IMR-90 (cell line): ENCODE measurements at regions not wholly inside any gene's neighbourhood (a gene's known extent, or its start where the extent isn't known, plus 50 kb on each side); places are given as distances from the start of the nearest gene placed in this dataset.

Experiments
- ATAC-seq: fragments of 200-7000 bp; cut with Tn5 transposase; 2 replicates; pipeline ENCODE4 v1.9.1; 2020; ENCODE audit warnings: low read depth, mild to moderate bottlenecking, moderate library complexity
- BruUV-seq: library from RNA; stranded (reverse); fragments of 400-500 nt; replicated peaks from 2 replicates; lab custom pipeline; 2021; lab: Mats Ljungman, UMichigan
- CTCF ChIA-PET: fragments of 300-600 bp; formaldehyde crosslinking; extraction: SDS; loops from one replicate; lab custom pipeline; 2021; ENCODE audit warnings: antibody characterized with exemption; lab: Yijun Ruan, JAX
- POLR2A ChIA-PET: fragments of 300-600 bp; sonication (Branson Sonifier 250); formaldehyde crosslinking; loops from one replicate; lab custom pipeline; 2022; ENCODE audit warnings: antibody characterized with exemption; ENCODE audit not compliant: unreplicated experiment; lab: Charles Lee
- DNase-seq: peaks from one replicate; pipeline ENCODE4 v3.0.0; 2013
- H2AFZ ChIP-seq: replicated peaks from 2 replicates; pipeline ENCODE3; 2013; ENCODE audit warnings: low read length, mild to moderate bottlenecking; ENCODE audit not compliant: poor library complexity
- H2AK5ac ChIP-seq: 2 replicates; pipeline ENCODE4 v1.6.1; 2013; ENCODE audit warnings: low read depth, low read length, inconsistent platforms
- H2AK9ac ChIP-seq: replicated peaks from 2 replicates; pipeline ENCODE3; 2013; ENCODE audit warnings: mild to moderate bottlenecking, low read depth, low read length, moderate library complexity; ENCODE audit not compliant: poor library complexity
- H2BK120ac ChIP-seq: 2 replicates; pipeline ENCODE4 v1.6.1; 2013; ENCODE audit warnings: low read depth, low read length, inconsistent platforms
- H2BK15ac ChIP-seq: 3 replicates; pipeline ENCODE4 v1.6.1; 2013; ENCODE audit warnings: low read depth, low read length, inconsistent platforms
- H2BK20ac ChIP-seq: 2 replicates; pipeline ENCODE4 v1.6.1; 2013; ENCODE audit warnings: low read depth, mild to moderate bottlenecking, inconsistent platforms, low read length, moderate library complexity
- H2BK5ac ChIP-seq: 2 replicates; pipeline ENCODE4 v1.6.1; 2013; ENCODE audit warnings: mild to moderate bottlenecking, low read depth, low read length, inconsistent platforms; ENCODE audit not compliant: poor library complexity, severe bottlenecking
- H3K14ac ChIP-seq: replicated peaks from 2 replicates; pipeline ENCODE4 v1.6.1; 2013; ENCODE audit warnings: low read depth, low read length, inconsistent platforms
- H3K18ac ChIP-seq: 2 replicates; pipeline ENCODE4 v1.6.1; 2013; ENCODE audit warnings: low read depth, low read length, control low read depth
- H3K23ac ChIP-seq: 2 replicates; pipeline ENCODE4 v1.6.1; 2013; ENCODE audit warnings: low read depth, low read length, inconsistent platforms
- H3K27ac ChIP-seq: 2 replicates; pipeline ENCODE4 v1.5.1; 2013; ENCODE audit warnings: mild to moderate bottlenecking, control low read depth, low read length; ENCODE audit not compliant: insufficient read depth
- H3K27me3 ChIP-seq: 2 replicates; pipeline ENCODE4 v1.6.1; 2013; ENCODE audit warnings: low read length; ENCODE audit not compliant: control insufficient read depth, insufficient read depth
- H3K36me3 ChIP-seq: 2 replicates; pipeline ENCODE4 v1.6.1; 2013; ENCODE audit warnings: low read length, mixed read lengths; ENCODE audit not compliant: control insufficient read depth, insufficient read depth
- H3K4ac ChIP-seq: 2 replicates; pipeline ENCODE4 v1.6.1; 2013; ENCODE audit warnings: low read depth, low read length, inconsistent platforms
- H3K4me1 ChIP-seq: 2 replicates; pipeline ENCODE4 v1.6.1; 2013; ENCODE audit warnings: low read length, mixed read lengths; ENCODE audit not compliant: control insufficient read depth, insufficient read depth
- H3K4me2 ChIP-seq: 2 replicates; pipeline ENCODE4 v1.6.1; 2013; ENCODE audit warnings: low read depth, mild to moderate bottlenecking, control low read depth, low read length, moderate library complexity
- H3K4me3 ChIP-seq: 2 replicates; pipeline ENCODE4 v1.5.1; 2013; ENCODE audit warnings: low read depth, mild to moderate bottlenecking, control low read depth, low read length, moderate library complexity; ENCODE audit not compliant: insufficient read depth
- H3K56ac ChIP-seq: 2 replicates; pipeline ENCODE4 v1.6.1; 2013; ENCODE audit warnings: low read length, inconsistent platforms; ENCODE audit not compliant: insufficient read depth; ENCODE audit errors: extremely low read depth
- H3K79me1 ChIP-seq, 2 experiments: 2 replicates each; pipeline ENCODE4 v1.6.1; 2013; ENCODE audit warnings: low read length in 2 of 2, inconsistent platforms in 1 of 2, low read depth in 1 of 2
- H3K9ac ChIP-seq: 2 replicates; pipeline ENCODE4 v1.6.1; 2013; ENCODE audit warnings: low read depth, low read length, control low read depth
- H3K9me1 ChIP-seq: 2 replicates; pipeline ENCODE4 v1.6.1; 2013; ENCODE audit warnings: low read length, inconsistent platforms; ENCODE audit not compliant: insufficient read depth
- H3K9me3 ChIP-seq: 2 replicates; pipeline ENCODE4 v1.6.1; 2013; ENCODE audit warnings: low read length; ENCODE audit not compliant: control insufficient read depth, insufficient read depth
- H4K20me1 ChIP-seq: 2 replicates; pipeline ENCODE4 v1.6.1; 2013; ENCODE audit warnings: low read length, inconsistent platforms; ENCODE audit not compliant: insufficient read depth
- H4K5ac ChIP-seq: 2 replicates; pipeline ENCODE4 v1.6.1; 2013; ENCODE audit warnings: mild to moderate bottlenecking, low read depth, low read length, control low read depth
- H4K8ac ChIP-seq, 2 experiments: 2 replicates each; pipeline ENCODE4 v1.6.1; 2013; ENCODE audit warnings: low read depth in 2 of 2, low read length in 2 of 2, control low read depth in 1 of 2, inconsistent platforms in 1 of 2
- H4K91ac ChIP-seq: 2 replicates; pipeline ENCODE4 v1.6.1; 2013; ENCODE audit warnings: low read depth, low read length, inconsistent platforms; ENCODE audit not compliant: insufficient read depth
- BHLHE40 ChIP-seq: fragments of 150-350 bp; IDR thresholded peaks from 2 replicates; pipeline ENCODE4 v1.6.1; 2016; ENCODE audit warnings: mild to moderate bottlenecking, low read depth, low read length
- CEBPB ChIP-seq: IDR thresholded peaks from 2 replicates; pipeline ENCODE4 v1.6.1; 2012; ENCODE audit warnings: low read depth, low read length, improper control_type of control experiment
- CHD1 ChIP-seq: IDR thresholded peaks from 2 replicates; pipeline ENCODE4 v1.6.1; 2012; ENCODE audit warnings: low read depth, low read length, improper control_type of control experiment
- FOS ChIP-seq: fragments of 150-350 bp; IDR thresholded peaks from 2 replicates; pipeline ENCODE4 v1.6.1; 2016; ENCODE audit warnings: low read depth, low read length
- MAFK ChIP-seq: IDR thresholded peaks from 2 replicates; pipeline ENCODE4 v1.6.1; 2012; ENCODE audit warnings: low read depth, low read length, improper control_type of control experiment
- MAZ ChIP-seq: IDR thresholded peaks from 2 replicates; pipeline ENCODE4 v1.6.1; 2012; ENCODE audit warnings: low read depth, mild to moderate bottlenecking, low read length, improper control_type of control experiment, moderate library complexity, borderline replicate concordance
- NFE2L2 ChIP-seq: fragments of 150-350 bp; IDR thresholded peaks from 2 replicates; pipeline ENCODE4 v1.6.1; 2016; ENCODE audit warnings: low read depth, mild to moderate bottlenecking, low read length
- RAD21 ChIP-seq: IDR thresholded peaks from 2 replicates; pipeline ENCODE4 v1.6.1; 2012; ENCODE audit warnings: low read length, improper control_type of control experiment
- RCOR1 ChIP-seq: IDR thresholded peaks from 2 replicates; pipeline ENCODE4 v1.6.1; 2012; ENCODE audit warnings: mild to moderate bottlenecking, low read length, improper control_type of control experiment; ENCODE audit not compliant: insufficient replicate concordance
- RFX5 ChIP-seq: IDR thresholded peaks from 2 replicates; pipeline ENCODE4 v1.8.0; 2012; ENCODE audit warnings: low read depth, mild to moderate bottlenecking, low read length, moderate library complexity
- SMC3 ChIP-seq: fragments of 150-350 bp; IDR thresholded peaks from 2 replicates; pipeline ENCODE4 v1.6.1; 2016; ENCODE audit warnings: low read depth, mild to moderate bottlenecking, antibody characterized with exemption, low read length, moderate library complexity
- WGBS, 2 experiments: methylation state at CpG; one replicate each; pipeline versions ENCODE4 v1.1.5 to v1.1.7; 2013; ENCODE audit warnings: missing lambda C conversion rate in 2 of 2; ENCODE audit not compliant: insufficient read length in 1 of 2; ENCODE audit errors: extremely low coverage in 2 of 2; 5-methylcytosine and 5-hydroxymethylcytosine counted together
- dilution Hi-C: fragments of 300-500 bp; cut with HindIII; formaldehyde crosslinking; loops from one replicate; pipeline ENCODE4 v1.14.3; 2018; ENCODE audit warnings: low sequenced_read_pairs; ENCODE audit not compliant: unreplicated experiment
- in situ Hi-C: fragments of 300-500 bp; cut with MboI; formaldehyde crosslinking; loops from 3 replicates; pipeline ENCODE4 v1.14.3; 2019; ENCODE audit warnings: low sequenced_read_pairs, inconsistent platforms, mixed read lengths
- intact Hi-C: fragments of 100-400 bp; cut with micrococcal nuclease; formaldehyde crosslinking; loops from 2 replicates; pipeline ENCODE4 v1.10.0; 2022
- TF ChIP-seq, protein P1 (sequence below): fragments of 150-350 bp; IDR thresholded peaks from 2 replicates; pipeline ENCODE4 v1.6.1; 2017; ENCODE audit warnings: mild to moderate bottlenecking, antibody characterized with exemption, low read length, low read depth

DNA sequence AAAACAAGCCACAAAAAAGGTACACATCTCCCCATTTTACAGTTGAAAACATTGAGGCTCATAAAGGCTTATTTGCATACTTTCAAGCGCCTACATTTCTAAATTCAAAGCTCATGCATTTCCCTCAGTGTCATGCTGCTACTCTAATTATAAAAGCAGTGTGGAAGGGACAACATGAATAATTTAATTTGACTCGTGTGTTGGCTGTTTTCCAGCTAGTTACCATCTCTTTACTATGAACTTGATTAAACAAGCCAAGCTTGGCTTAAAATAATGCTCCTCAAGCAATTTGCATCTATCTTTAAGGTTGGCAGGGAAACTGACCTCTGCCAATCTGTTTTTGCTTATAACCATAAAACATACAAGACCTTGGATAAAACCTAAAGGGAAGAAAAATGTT, 252.5 kb upstream of the NEIL3 start:
- no peak for DNase-seq
- ChIA-PET CTCF (interaction anchor here (3.6 kb wide), 1 partner anchor 10 kb away, joined by 18 read pairs; no protein-coding TSS in a partner anchor), POLR2A (no interaction called here)
- Histone ChIP-seq H2BK120ac (no peak overlapping the region), H3K9ac (no peak overlapping the region), H4K8ac (no peak overlapping the region), H2AFZ (no peak overlapping the region), H3K4me3 (no peak overlapping the region), H2BK5ac (no peak overlapping the region), H3K18ac (no peak overlapping the region), H3K27ac (no peak overlapping the region), H3K79me1 (no peaks in the 10 kb centered on the region), H3K4ac (no peak overlapping the region), H2AK9ac (no peak overlapping the region), H2BK15ac (no peak overlapping the region), H3K4me1 (no peaks in the 10 kb centered on the region), H3K9me1 (no peaks in the 10 kb centered on the region), H3K4me2 (no peak overlapping the region), H4K91ac (no peak overlapping the region), H3K14ac (no peak overlapping the region), H3K9me3 (peaks cover 2% of the 10 kb centered on the region; the same call in 1 of the 2 replicates), H3K56ac (no peak overlapping the region), H4K5ac (no peak overlapping the region), H3K36me3 (no peaks in the 10 kb centered on the region), H4K20me1 (no peaks in the 10 kb centered on the region), H2BK20ac (no peak overlapping the region), H3K27me3 (no peaks in the 10 kb centered on the region), H3K23ac (no peak overlapping the region), H2AK5ac (no peak overlapping the region)
- no TSS peak for BruUV-seq
- no CpG with 5 or more reads among the region's 2 CpGs for WGBS, 2 experiments
- TF ChIP-seq MAFK (no peak), FOS (no peak), SMC3 (no peak), CEBPB (no peak), MAZ (no peak), RAD21 (no peak), BHLHE40 (no peak), RFX5 (no peak), RCOR1 (no peak), NFE2L2 (no peak), CHD1 (no peak)
- TF ChIP-seq, protein P1, sequence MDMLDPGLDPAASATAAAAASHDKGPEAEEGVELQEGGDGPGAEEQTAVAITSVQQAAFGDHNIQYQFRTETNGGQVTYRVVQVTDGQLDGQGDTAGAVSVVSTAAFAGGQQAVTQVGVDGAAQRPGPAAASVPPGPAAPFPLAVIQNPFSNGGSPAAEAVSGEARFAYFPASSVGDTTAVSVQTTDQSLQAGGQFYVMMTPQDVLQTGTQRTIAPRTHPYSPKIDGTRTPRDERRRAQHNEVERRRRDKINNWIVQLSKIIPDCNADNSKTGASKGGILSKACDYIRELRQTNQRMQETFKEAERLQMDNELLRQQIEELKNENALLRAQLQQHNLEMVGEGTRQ = no peak
- intact Hi-C loops = loop anchor here (10.0 kb wide), 1 partner anchor 188 kb away; no protein-coding TSS in a partner anchor
- ATAC-seq = no peak
- in situ Hi-C loops = no loop called here
- dilution Hi-C loops = no loop called here
